BE2C (cell line): ENCODE measurements at regions not wholly inside any gene's neighbourhood (a gene's known extent, or its start where the extent isn't known, plus 50 kb on each side); places are given as distances from the start of the nearest gene placed in this dataset.
"Not testable (repeated sequence)": the region's sequence is repeated elsewhere in the genome, so short reads cannot be mapped to it uniquely, and the experiment has no call there.

Source experiments
- DNase-seq: peaks from one replicate; pipeline ENCODE4 v3.0.0-alpha.2; 2020
- H3K27me3 ChIP-seq: fragments of 250-450 bp; sonication (Bioruptor Pico); 2 replicates; pipeline ENCODE4 v1.5.1; 2020; ENCODE audit warnings: mild to moderate bottlenecking
- H3K36me3 ChIP-seq: fragments of 250-450 bp; sonication (Bioruptor Pico); 2 replicates; pipeline ENCODE4 v1.5.1; 2020; ENCODE audit warnings: mild to moderate bottlenecking
- H3K4me1 ChIP-seq: fragments of 250-450 bp; sonication (Bioruptor Pico); 2 replicates; pipeline ENCODE4 v1.5.1; 2020
- H3K4me3 ChIP-seq: 2 replicates; pipeline ENCODE4 v1.5.1; 2011; ENCODE audit warnings: low read depth, low read length
- H3K9me3 ChIP-seq: fragments of 250-450 bp; sonication (Bioruptor Pico); 2 replicates; pipeline ENCODE4 v1.5.1; 2020
- TF ChIP-seq, protein P1 (sequence below): IDR thresholded peaks from 2 replicates; pipeline ENCODE4 v1.5.1; 2012; ENCODE audit warnings: mild to moderate bottlenecking, low read depth, low read length

DNA sequence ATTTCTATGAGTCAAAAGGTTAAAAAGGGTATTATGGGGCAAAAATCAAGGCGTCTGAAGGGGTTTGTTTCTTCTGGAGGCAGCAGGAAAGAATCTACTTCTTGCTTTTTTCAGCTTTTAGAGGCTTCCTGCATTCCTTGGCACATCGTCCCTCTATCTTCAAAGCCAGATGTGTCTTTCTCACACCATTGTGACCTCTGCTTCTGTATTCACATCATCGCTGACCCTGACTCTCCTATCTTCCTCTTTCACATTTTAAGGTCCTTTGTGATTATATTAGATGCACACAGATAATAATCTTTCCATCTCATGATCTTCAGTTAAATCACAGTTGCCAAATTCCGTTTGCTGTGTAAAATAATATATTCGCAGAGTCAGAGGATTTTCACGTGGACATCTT, 112.7 kb downstream of the PPP4R3C start:
- TF ChIP-seq, protein P1, sequence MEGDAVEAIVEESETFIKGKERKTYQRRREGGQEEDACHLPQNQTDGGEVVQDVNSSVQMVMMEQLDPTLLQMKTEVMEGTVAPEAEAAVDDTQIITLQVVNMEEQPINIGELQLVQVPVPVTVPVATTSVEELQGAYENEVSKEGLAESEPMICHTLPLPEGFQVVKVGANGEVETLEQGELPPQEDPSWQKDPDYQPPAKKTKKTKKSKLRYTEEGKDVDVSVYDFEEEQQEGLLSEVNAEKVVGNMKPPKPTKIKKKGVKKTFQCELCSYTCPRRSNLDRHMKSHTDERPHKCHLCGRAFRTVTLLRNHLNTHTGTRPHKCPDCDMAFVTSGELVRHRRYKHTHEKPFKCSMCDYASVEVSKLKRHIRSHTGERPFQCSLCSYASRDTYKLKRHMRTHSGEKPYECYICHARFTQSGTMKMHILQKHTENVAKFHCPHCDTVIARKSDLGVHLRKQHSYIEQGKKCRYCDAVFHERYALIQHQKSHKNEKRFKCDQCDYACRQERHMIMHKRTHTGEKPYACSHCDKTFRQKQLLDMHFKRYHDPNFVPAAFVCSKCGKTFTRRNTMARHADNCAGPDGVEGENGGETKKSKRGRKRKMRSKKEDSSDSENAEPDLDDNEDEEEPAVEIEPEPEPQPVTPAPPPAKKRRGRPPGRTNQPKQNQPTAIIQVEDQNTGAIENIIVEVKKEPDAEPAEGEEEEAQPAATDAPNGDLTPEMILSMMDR, result no peak
- Histone ChIP-seq H3K9me3 (no peaks in the 10 kb centered on the region), H3K4me1 (no peaks in the 10 kb centered on the region), H3K4me3 (no peak overlapping the region), H3K27me3 (no peaks in the 10 kb centered on the region), H3K36me3 (no peaks in the 10 kb centered on the region)
- no peak for DNase-seq

DNA sequence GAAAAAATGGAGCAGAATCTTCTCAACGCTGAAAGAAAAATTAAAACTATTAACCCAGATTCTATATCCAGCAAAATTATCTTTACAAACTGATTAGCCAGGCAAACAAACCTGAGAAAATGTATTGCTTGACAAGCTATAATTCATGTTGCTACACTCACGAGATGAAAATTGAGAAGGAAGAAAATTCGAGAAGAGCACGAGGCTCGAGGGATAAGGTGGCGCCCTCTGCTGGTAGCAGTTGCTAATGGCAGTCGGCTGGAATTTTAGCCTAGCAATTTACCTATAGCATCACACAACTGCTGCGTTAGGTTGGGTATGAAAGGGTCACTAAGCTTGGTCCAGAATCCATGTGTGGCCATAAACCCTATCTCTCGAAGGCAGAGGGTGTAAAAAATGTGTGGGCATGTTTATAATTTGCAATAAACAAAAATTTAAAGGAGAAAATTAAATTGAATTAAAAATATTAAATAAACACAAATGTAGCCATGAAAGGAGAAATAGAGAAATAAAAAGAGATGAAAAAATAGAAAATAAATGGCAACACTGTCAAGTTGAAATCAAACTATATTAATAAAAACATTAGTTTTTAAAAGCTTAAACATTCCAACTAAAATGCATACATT, 126.6 kb downstream of the PPP4R3C start:
- no peak overlapping the region for H3K4me3 ChIP-seq
- TF ChIP-seq, protein P1, result peak; percentile 65
- H3K27me3 ChIP-seq, result no peaks in the 10 kb centered on the region
- H3K36me3 ChIP-seq, result no peaks in the 10 kb centered on the region
- no peaks in the 10 kb centered on the region for H3K4me1 ChIP-seq
- DNase-seq, result peak; percentile 33
- no peaks in the 10 kb centered on the region for H3K9me3 ChIP-seq

DNA sequence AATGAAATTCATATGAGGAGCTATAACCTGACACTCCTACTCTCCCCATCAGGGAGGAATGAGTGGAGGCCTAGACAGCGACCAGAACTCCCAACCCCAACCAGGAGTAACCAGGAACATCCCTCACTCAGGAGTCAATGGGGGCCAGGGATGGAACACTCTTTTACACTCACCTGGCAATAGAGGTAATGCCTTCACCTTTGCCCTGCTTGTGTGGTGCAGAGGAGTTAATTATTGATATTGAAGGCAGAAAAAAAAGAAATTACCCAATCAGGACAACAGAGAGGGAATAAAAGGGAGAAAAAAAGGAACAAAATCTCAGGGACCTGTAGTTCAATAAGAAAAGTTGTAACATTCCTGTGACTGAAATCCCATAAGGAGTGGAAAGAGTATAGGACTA, 141.5 kb downstream of the PPP4R3C start:
- H3K4me3 ChIP-seq, result no peak overlapping the region
- H3K4me1 ChIP-seq, result no peaks in the 10 kb centered on the region
- no peaks in the 10 kb centered on the region for H3K27me3 ChIP-seq
- no peaks in the 10 kb centered on the region for H3K9me3 ChIP-seq
- no peaks in the 10 kb centered on the region for H3K36me3 ChIP-seq
- TF ChIP-seq, protein P1, result no peak
- DNase-seq, result no peak

DNA sequence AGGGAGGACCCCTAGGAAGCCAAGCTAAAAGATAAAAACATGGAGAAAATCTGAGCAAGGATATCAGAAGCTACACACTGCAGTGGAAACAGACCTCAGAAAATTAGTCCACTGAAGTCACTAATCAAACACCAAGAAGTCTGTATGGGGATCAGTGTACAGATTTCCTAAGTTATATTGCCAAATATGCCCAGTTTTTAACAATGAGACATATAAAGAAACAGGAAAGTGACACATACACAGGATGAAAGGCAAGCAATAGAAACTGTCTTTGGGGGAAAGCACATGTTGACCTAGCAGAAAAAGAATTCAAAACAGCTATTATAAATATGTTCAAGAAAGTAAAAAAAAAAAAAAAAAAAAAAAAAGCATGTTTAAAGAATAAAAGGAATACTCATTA, 153.7 kb downstream of the PPP4R3C start:
- Histone ChIP-seq H3K4me3 (no peak overlapping the region), H3K36me3 (no peaks in the 10 kb centered on the region), H3K4me1 (no peaks in the 10 kb centered on the region), H3K27me3 (no peaks in the 10 kb centered on the region), H3K9me3 (no peaks in the 10 kb centered on the region)
- DNase-seq, result no peak
- TF ChIP-seq, protein P1, result no peak

DNA sequence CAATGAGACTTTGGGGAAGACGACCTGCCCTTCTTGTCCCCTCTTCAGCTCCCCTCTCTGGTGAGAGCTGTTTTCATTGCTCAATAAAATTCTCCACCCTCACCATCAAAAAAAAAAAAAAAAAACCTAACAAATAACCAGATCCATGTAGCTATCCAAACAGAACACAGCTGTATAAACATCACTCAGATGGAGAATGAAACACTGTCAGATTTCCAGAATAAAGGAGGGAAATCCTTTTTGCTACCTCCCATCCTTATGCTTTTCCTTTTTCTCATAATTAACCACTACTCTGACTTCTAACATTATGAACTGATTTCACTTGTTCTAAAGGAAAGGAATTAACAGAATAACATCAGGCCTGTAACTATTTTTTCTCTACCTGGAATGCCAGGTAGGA, 155.6 kb downstream of the PPP4R3C start:
- Histone ChIP-seq H3K9me3 (no peaks in the 10 kb centered on the region), H3K4me1 (no peaks in the 10 kb centered on the region), H3K27me3 (no peaks in the 10 kb centered on the region), H3K4me3 (no peak overlapping the region), H3K36me3 (no peaks in the 10 kb centered on the region)
- TF ChIP-seq, protein P1, result no peak
- DNase-seq, result no peak

DNA sequence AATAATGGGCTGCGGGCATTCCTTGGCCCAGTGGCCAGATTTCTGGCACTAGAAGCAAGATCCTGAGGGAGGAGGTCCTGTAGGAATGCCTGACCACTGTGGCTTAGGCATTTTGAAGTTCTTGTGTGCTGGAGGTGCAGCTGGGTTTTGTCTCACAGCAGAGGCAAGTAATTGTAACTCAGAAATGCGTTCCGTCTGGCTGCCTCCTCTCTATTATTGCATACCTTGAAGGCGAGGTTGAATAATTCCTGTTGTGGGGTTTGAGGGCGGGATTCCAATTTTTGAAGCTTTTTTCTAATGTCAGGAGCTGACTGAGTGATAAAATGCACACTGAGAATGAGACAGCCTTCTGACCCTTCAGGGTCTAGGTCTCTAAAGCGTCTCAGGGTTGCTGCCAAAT, 170.6 kb downstream of the PPP4R3C start:
- H3K9me3 ChIP-seq, DNase-seq, H3K36me3 ChIP-seq, H3K27me3 ChIP-seq, H3K4me1 ChIP-seq, H3K4me3 ChIP-seq: not testable (repeated sequence)

DNA sequence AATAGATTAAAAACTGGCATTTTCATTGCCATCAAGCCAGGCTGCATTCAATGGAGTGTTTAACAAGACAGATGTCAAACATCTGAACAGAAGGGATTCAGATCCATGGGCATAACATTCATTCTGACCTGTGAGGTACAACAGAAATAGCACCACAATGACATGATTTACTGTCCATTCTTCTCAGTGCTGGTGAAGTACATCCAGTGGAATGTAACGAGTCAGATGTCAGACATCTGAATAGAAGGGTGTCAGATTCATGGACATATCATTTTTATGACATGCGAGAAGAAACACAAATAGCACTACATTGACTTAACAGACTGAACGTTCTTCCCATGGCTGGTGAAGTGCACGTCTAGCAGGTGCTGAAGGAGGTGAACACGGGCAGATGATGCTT, 186.4 kb downstream of the PPP4R3C start:
- DNase-seq, result no peak
- H3K4me3 ChIP-seq, result no peak overlapping the region
- TF ChIP-seq, protein P1, result no peak
- no peaks in the 10 kb centered on the region for H3K4me1 ChIP-seq
- H3K36me3 ChIP-seq, result no peaks in the 10 kb centered on the region
- H3K27me3 ChIP-seq, result no peaks in the 10 kb centered on the region
- H3K9me3 ChIP-seq, result no peaks in the 10 kb centered on the region
